Iris pigment epithelial cell (primary cell): ENCODE measurements at regions not wholly inside any gene's neighbourhood (a gene's known extent, or its start where the extent isn't known, plus 50 kb on each side); places are given as distances from the start of the nearest gene placed in this dataset.

ENCODE experiments used
- DNase-seq: peaks from one replicate; pipeline ENCODE4 v3.0.0-alpha.2; 2011; ENCODE audit warnings: low read depth

DNA sequence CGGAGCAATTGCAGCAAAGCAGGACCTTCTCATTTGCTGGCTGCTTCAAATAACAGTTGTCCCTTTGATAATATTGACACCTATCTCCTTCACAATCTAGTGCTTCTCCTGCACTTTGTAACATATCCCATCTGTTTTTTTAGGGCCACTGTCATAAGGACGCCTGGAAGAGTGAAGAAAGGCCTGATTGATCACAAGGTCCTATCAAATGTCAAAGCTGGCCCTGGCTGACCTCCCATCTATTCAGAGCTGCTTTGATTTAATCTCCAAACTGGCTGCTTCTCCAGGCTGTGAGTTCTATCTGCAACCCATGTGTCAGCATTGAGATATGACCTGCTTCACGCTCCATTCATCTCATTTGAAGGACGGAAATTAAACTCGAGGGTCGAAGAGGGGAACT lies 601.2 kb upstream of the KCNMB2 start:
- no peak for DNase-seq

DNA sequence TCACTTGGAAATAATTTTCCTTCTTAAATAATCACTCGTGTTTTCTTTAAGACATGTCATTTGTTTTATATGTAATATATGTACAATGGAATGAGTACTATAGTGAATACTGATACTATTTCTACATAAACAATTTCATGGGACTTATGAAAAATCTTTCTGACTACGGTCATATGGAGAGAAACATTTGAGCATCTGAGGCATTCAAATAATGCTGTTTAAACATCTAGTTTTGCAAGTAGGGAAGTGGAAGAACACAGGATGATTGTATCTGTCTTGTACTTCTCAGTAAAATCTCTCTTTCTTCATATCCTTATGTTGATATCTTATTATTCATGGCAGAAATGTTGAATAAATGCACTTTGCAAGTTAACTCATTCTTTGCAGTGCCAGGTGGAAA lies 599.5 kb upstream of the KCNMB2 start:
- DNase-seq: no peak

DNA sequence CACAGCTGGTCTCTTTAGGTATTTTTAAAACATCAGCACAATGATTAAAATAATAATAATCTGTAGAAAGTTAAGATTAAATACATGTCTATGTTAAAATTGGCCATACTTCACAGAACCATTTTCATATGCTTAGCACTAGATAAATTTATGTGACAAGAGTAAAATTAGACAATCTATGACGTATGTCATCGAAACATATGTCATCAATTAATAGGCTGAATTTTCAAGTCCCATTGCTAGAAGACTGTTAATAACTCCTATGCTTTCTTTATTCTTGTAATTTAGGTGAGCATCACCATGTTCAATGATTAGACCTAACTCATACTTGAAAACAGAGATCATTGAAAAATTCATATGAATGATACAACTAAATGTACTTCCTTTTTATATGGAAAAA lies 593.3 kb upstream of the KCNMB2 start:
- no peak for DNase-seq

DNA sequence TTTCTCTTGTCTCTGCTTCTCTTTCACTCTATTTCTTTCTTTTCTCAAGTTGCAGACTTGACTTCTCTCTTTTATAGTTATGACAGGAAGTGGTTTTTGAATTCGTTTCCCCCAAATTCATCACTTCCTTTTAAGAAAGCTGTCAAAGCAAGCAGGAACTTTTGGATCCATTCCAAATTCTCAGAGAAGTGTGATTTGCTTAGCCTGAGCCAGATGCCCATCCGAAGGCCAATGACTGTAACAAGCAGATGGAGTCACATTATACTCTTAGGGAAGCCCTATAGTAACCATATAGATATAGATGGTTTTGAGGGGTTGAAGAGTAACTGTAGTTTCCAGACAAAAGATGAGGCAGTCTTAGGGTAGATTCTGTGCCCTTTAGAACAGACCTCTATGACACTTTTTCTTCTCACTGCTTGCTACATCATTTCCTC lies 592.0 kb upstream of the KCNMB2 start:
- no peak for DNase-seq

DNA sequence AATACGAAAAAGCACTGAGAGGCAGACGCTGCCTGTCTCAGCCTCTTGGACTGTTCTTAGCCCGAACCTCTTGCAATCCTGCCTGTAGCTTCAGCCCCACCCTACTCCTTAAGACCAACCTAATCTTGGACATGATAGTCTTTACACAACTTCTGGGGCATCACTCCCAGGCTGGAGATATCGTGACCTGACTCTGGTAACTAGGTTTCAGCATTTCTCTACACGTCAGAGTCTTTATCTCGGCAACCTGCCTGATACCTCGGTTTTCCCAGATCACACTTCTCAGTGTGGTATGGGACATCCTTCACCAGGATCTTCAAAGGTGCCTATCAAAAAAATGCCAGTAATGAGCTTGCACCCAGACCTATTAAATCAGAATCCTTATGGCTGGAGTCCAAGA lies 590.2 kb upstream of the KCNMB2 start:
- DNase-seq: no peak

DNA sequence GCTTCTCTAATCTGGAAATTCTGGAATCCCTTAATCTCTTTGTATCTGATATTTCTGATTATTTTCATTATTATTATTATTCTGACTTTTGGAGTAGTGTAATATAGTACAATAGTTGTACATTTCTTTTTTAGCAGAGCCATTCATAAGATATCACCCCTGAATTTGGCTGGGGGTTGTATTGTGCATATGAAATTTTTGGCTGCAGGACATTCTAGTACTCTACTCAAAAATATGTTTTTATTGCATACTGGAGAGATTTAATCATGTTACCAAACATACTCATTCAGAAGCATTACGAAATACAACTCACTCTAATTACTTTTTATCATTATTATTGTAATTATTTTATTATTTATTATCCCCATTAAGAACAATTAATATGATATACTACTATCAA lies 589.7 kb upstream of the KCNMB2 start:
- peak; percentile 12 for DNase-seq

DNA sequence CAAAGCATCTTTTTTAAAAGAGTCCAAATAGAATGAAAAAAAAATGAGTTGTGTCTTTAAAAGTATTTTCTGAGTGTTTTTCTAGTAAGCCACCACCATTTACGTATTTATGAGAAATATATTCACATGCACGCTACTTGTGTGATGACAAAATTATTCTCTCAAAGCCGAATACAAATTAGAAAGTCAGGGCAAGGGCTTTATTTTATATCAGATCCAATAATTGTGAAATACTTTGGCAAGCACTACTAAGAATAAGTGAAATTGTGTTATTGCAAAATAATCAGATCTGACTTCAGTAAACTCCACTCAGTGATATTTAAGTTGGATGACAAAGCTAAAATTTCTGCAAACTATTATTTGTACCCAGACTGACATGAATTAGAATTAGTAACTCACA lies 589.3 kb upstream of the KCNMB2 start:
- DNase-seq: peak; percentile 75

DNA sequence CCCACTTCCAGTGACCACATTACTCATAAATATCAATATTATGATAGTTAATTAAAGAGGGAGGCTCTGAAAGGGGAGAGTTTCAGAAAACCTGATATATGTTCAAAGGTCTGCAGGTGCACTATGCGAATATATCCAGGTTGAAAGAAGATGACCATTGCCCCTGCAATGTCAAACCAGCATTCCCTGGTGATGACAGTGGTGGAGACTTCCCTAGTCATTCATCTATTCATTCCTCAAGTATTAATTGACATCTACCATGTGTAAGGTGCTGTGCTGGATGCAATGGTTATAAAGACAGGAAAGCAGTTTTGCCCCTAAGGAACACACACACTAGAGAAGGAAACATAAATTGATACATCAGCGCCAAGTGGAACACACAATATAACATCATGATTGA lies 588.3 kb upstream of the KCNMB2 start:
- peak; percentile 17 for DNase-seq

DNA sequence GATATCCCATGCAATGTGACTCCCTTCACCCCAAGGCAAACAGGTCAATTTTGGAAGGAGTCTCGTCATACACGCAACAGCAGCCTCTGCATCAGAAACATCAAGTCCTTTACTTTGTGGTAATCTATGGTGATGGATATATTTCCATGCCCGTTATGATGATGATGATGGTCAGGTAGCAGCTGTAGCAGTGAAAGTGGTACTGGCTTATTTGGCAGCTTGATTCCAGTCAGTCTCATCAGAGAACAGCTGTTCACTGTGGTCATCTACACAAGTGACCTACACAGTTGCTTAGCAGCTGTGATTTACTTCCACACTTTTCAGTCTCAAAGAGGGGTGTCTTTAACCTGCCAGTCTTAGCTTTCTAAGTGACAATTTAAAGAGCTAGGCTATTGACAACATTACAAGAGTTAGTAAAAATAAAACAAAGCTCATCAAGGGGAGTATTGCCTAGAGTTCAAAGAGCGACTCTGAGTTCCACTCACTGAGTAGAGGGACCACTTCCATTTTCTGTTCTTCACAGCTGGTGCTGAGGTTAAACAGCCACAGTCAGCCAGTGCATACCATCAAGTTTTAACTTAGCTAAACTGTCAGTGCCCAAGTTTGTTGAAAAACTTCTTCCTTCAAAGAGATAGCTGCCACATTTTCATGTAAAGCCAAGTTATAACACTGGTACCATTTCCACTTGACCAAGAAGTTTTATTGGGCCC lies 587.4 kb upstream of the KCNMB2 start:
- DNase-seq: no peak

DNA sequence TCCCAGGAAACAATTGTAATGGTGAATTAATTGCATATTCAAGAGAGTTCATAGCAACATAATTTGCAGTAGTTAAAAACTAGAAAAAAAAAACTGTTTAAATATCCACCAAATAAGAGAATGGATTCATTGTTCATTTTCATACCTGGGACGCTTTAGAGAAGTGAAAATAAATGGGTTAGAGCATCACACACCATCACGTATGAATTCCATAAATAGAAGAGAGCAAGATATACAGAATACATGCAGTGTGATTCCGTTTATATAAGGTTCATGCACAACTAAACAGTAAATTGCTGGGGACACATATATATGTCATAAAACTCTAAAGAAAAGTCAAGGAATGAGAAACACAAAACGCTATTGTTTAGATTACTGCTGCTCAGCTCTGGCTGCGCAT lies 577.0 kb upstream of the KCNMB2 start:
- DNase-seq: no peak

DNA sequence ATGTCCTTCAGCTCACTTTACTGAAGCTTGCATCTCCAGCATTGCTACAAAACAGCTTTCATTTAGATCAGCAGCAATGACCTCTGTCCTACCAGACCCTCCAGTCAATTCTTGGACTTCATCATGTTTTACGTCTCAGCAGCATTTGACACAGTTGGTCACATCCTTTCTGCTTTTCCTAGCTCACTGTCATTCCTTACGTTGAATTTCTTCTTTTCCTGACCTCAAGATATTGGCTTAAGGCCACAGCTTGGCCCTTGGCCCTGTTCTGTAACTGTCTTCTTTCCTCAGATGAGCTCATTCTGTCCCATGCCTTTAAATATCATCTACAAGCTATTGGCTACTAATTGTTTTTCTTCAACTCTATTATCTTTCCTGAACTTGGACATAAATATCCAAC lies 576.2 kb upstream of the KCNMB2 start:
- DNase-seq: peak; percentile 70

DNA sequence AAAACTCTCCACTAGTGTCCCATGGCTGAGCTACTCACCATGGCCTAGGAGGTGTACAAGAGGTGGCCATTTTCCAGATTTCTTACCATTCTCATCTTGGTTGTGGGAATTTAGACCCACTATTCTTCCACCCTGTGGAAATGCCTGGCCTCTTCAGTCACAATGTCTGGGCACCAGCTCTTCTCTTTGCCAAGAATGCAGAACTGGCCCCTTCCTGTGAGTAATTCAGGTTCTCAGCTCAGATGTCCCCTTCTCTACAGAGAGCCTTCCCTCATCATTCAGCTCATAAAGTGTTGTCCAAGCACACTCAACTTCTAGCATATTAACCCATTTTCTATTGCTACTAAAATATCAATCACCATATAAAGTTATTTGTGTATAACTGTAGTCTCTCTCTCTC lies 575.5 kb upstream of the KCNMB2 start:
- no peak for DNase-seq

DNA sequence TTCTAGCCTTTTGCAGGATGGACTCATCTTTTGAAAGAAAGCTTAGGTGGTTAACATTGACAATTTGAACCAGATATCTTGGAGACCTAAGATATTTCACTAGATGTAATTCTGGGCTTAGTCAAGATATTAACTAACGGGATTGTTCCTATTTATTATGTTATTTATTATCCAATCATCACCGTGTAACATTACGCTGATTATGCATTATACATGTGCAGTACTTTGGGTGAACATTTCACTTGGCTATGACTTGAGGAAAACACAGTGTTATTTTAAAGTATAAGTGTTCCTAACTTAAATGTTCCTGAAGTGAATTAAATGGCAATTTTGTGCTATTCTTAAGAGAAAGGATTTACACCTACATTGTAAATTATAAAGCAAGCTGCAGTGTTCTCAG lies 574.5 kb upstream of the KCNMB2 start:
- DNase-seq: no peak

DNA sequence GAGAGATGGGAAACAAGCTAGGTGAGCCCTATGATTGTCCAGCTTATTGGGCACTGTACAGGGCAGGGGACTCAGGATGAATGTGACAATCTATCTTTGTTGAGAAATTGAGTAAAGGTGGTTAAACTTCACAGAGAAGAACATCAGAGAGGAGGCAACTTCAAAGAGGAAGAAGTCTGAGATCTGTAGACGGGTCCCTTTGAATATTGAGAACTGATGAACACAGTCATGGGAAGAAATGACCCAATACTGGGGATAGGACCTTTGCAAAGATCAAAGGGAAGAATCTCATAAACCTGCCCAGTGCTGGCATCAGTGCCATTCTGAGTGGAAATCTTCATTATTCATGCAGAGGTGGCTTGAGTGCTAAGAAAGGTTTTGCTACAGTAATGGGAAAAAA lies 569.7 kb upstream of the KCNMB2 start:
- DNase-seq: no peak

DNA sequence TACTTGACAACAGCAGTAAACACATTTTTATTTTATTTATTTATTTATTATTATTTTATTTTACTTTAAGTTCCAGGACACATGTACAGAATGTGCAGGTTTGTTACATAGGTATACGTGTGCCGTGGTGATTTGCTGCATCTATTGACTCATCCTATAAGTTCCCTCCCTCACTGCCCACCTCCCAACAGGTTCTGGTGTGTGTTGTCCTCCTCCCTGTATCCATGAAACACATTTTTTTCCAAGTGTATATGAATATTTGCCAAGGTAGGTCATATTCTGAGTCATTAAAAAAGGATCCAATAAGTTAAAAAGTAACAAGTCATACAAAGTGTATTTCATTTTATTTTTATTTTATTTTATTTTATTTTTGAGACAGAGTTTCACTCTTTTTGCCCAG lies 567.3 kb upstream of the KCNMB2 start:
- no peak for DNase-seq

DNA sequence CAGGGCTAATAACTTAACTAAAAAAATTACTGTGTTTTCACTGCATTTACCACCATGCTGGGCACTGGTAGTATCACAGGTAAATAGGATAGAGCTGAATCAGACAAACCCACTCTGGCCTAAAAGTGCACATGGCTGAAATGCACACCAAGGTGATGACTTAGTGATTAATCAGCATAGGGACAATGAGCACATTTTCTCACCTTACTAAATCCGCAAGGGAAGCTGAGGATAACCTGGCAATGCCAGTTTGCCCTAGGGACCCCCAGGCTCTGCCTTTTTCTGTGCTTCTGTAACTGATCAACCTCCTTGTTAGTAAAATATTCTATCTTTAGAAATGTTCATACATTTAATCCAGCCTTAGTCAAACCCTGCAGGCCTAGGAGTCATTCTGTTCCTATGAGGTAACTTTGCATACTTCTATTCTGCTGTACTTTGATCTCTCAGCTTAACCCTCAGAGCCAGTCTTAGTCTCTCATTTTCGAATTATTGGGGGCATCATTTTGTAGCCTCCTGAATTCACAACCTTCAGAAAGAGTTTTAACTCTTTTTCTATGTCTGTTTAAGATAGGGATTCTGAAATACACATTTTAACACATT lies 562.9 kb upstream of the KCNMB2 start:
- peak; percentile 90 for DNase-seq

DNA sequence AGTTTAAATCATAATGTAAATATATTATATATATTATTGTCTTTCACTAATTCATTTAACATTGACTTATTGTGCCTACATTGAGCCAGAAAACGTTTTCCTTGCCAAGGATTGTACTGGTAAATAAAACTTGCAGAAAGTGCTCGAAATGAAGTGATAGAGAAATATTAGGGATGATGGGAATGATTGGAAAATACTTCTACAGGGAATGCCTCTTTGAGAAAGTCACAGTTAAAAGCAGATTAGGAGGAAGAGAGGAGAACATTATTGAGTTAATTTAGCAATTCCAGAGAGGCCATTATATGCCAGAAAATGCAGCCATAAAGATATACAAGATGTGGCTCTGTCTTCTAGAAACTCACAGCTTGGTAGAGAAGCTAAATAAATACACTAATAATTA lies 560.0 kb upstream of the KCNMB2 start:
- no peak for DNase-seq

DNA sequence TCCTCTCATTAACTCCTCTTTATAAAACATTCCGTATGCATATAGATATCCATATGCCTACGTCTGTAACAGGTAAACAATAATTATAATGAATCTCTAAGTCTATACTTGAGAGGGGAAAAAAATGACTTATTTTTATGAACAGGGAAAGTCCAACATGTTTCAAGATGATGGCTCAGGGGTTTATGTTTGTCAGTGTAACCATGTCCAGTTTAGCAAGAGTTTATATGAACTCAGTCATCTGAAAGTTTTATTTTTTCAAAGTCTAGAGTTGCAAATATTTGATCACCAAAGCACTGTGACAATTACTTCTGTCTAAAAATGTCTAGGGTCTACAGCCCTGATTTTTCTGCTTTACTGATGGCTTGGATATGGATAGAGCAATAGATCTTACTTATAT lies 559.4 kb upstream of the KCNMB2 start:
- DNase-seq: no peak

DNA sequence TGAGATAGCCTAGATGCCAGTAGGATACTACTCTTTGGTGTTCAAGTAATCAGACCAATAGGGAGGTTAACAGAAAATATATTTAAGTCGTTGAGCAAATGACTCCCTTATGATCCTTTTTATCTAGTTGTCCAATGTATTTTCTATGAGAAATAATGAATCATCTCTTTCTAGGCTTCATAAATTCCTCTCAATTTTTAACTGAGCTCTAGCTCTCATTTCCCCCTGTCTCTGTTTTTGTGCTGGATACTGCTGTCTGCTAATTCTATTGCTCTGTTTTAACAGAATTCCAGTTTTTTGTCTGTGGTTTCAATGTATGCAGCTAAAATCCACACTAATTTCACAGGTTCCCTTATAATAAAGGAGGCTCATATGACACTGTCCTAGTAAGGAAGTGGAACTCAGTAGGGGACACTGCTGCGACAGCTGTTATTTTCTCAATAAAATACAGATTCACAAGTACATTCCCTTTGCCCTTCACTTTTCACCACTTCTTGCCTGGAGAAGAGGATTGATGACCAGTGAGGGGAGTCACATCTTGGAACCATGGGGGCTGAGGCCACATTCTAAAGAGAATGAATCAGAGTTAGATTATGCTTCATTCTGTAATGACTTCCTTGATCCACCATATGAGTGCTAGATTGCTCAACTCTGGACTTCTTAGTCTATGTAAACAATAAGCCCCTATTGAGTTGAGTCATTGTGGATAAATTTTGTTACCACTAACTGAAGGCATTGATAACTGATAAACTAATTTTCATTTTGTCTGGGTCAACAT lies 558.7 kb upstream of the KCNMB2 start:
- peak; percentile 98 for DNase-seq

DNA sequence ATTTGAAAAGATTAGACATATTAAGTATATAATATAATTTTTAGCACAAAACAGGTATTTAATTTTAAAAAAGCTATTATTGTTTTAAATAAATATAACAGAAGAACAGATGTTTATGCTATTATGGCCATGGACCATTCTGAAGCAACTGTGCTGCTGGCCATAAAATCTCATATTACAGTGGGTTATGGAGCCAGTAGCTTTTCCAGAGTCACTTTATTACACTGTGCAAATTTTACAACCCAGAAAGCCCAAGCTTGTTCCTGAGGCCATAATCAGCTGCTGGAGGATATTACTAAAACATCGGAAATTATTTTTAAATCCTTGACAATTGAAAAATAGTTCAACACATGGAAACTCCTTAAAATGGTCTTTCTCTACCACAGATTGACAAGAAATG lies 557.3 kb upstream of the KCNMB2 start:
- DNase-seq: no peak

DNA sequence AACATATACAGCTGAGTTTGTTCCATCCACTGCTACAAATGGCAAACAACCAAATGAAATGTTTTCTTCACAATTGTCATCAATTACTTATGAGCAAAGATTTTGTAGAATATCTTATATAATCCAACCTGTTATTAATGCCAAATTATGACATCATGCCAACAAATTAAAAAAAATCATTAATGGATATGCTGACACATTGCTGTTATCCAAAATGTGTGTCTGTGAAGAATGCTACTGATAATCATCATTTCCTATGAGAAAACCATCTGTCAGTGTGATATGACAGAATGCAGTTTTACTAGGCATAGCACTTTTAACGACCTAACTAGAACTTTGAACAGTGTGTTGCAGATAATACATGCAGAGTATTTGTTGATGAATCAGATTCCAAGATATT lies 556.5 kb upstream of the KCNMB2 start:
- no peak for DNase-seq

DNA sequence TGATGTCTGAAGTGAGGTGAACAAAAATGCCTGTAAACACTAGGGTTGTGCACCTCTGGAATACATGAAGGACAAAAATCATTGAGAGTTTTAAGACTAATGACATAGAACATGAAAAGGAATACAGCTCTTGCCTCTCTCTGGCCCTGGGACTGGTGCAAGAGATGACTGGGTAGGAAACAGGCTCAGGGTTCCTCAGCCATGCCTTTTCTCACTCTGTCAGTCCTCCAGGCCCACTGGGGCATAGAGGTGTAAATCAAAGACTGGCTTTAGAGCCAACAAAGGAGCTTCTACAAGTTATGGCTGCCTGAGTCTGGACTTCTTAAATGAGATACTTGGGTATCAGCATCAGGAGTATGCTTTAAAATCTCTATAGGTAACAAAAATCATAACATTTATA lies 554.7 kb upstream of the KCNMB2 start:
- DNase-seq: no peak

DNA sequence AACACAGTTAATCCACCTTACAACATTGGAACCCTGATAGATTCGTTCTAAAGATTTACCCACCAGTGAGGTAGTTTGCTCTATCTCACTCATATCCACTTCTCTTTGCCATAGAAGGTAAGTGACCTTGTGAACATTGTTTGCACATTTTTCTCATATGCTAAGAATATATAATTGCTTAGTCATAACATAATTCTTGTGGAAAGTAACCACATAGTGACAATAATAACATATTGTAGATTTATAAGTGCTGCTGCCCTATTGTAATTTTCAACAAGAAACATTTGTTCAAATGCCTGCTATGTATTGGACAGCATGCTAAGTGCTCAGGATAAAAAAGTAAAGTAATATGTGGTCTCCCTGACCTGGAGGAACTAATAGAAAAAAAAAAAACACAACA lies 554.2 kb upstream of the KCNMB2 start:
- peak; percentile 86 for DNase-seq

DNA sequence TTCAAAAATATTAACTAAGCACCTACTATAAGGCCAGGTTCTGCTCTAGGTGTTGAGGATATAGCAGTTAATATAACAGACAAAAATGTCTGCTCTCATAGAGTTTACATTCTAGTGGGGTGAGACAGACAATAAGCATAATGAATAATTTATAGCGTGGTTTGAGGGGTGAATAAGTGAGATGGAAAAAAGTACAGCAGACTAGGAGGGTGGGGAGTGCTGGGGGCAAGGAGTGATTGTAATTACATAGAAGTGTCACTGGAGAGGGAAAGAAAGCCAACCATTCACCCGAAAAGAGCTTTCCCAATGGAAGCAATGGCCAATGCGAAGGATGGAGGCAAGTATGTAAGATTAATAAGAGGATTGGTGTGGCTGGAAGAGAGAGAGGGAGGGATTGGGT lies 552.9 kb upstream of the KCNMB2 start:
- DNase-seq: no peak
